NB4 (cell line): ENCODE measurements at regions not wholly inside any gene's neighbourhood (a gene's known extent, or its start where the extent isn't known, plus 50 kb on each side); places are given as distances from the start of the nearest gene placed in this dataset.

Experiments
- CTCF ChIP-seq: IDR thresholded peaks from one replicate; pipeline ENCODE4 v1.5.1; 2012; ENCODE audit warnings: low read depth, low read length
- POLR2A ChIP-seq: IDR thresholded peaks from 2 replicates; pipeline ENCODE4 v1.6.1; 2011; ENCODE audit warnings: mild to moderate bottlenecking; ENCODE audit not compliant: insufficient read length; ENCODE audit errors: extremely low read depth
- TF ChIP-seq, protein P1 (sequence below): IDR thresholded peaks from 2 replicates; pipeline ENCODE4 v1.6.1; 2011; ENCODE audit warnings: low read depth, low read length

- TF ChIP-seq CTCF (no peak), POLR2A (no peak)
- TF ChIP-seq, protein P1, sequence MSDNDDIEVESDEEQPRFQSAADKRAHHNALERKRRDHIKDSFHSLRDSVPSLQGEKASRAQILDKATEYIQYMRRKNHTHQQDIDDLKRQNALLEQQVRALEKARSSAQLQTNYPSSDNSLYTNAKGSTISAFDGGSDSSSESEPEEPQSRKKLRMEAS, result no peak
Observed at GRCh38 chr10:71123023-71123422, 89.3 kb upstream of the UNC5B start.
